Osteoblast (primary cell): ENCODE measurements at regions not wholly inside any gene's neighbourhood (a gene's known extent, or its start where the extent isn't known, plus 50 kb on each side); places are given as distances from the start of the nearest gene placed in this dataset.

ENCODE experiments used
- DNase-seq: peaks from one replicate; pipeline ENCODE4 v3.0.0; 2011; ENCODE audit warnings: low spot score, mixed read lengths; ENCODE audit not compliant: insufficient read length; ENCODE audit errors: missing footprints
- H2AFZ ChIP-seq: 2 replicates; pipeline ENCODE4 v1.6.0; 2011; ENCODE audit warnings: mild to moderate bottlenecking, low read length
- H3K27ac ChIP-seq: 2 replicates; pipeline ENCODE4 v1.5.1; 2011; ENCODE audit warnings: mild to moderate bottlenecking, low read depth, low read length, moderate library complexity
- H3K27me3 ChIP-seq: 2 replicates; pipeline ENCODE4 v1.6.0; 2012; ENCODE audit warnings: mild to moderate bottlenecking, control low read depth, inconsistent platforms, low read length, moderate library complexity; ENCODE audit not compliant: insufficient read depth
- H3K36me3 ChIP-seq: 2 replicates; pipeline ENCODE4 v1.5.1; 2011; ENCODE audit warnings: mild to moderate bottlenecking, low read length, control low read depth, moderate library complexity; ENCODE audit not compliant: insufficient read depth
- H3K4me1 ChIP-seq: 2 replicates; pipeline ENCODE4 v1.5.1; 2011; ENCODE audit warnings: mild to moderate bottlenecking, low read length, control low read depth, moderate library complexity; ENCODE audit not compliant: insufficient read depth
- H3K4me2 ChIP-seq: 2 replicates; pipeline ENCODE4 v1.6.0; 2011; ENCODE audit warnings: mild to moderate bottlenecking, low read length; ENCODE audit not compliant: insufficient read depth
- H3K4me3 ChIP-seq: fragments of 200-600 bp; sonication (generic); 3 replicates; pipeline ENCODE4 v1.5.1; 2012; ENCODE audit warnings: mild to moderate bottlenecking, low read length, inconsistent platforms; ENCODE audit not compliant: insufficient read depth
- H3K79me2 ChIP-seq: 2 replicates; pipeline ENCODE4 v1.6.0; 2012; ENCODE audit warnings: mild to moderate bottlenecking, low read length, control low read depth, inconsistent platforms; ENCODE audit not compliant: insufficient read depth
- H3K9me3 ChIP-seq: 2 replicates; pipeline ENCODE4 v1.5.1; 2011; ENCODE audit warnings: low read depth, low read length, control low read depth
- H4K20me1 ChIP-seq: 2 replicates; pipeline ENCODE4 v1.6.0; 2012; ENCODE audit warnings: mild to moderate bottlenecking, low read length, control low read depth; ENCODE audit not compliant: insufficient read depth
- CTCF ChIP-seq: IDR thresholded peaks from 2 replicates; pipeline ENCODE4 v1.5.1; 2011; ENCODE audit warnings: mild to moderate bottlenecking, low read depth, low read length, moderate library complexity; ENCODE audit errors: extremely low read depth

- Histone ChIP-seq H3K79me2 (no peaks in the 10 kb centered on the region), H3K27ac (peak overlapping the region; percentile 94), H4K20me1 (no peaks in the 10 kb centered on the region), H3K4me2 (peak overlapping the region; percentile 77), H3K4me3 (no peak overlapping the region), H3K27me3 (peaks cover 7% of the 10 kb centered on the region), H2AFZ (no peak overlapping the region), H3K36me3 (no peaks in the 10 kb centered on the region), H3K4me1 (peaks cover 36% of the 10 kb centered on the region), H3K9me3 (no peaks in the 10 kb centered on the region)
- TF ChIP-seq CTCF, result no peak
- no peak for DNase-seq
Observed at GRCh38 chr1:117696561-117696960, 90.7 kb downstream of the TENT5C start.

DNA sequence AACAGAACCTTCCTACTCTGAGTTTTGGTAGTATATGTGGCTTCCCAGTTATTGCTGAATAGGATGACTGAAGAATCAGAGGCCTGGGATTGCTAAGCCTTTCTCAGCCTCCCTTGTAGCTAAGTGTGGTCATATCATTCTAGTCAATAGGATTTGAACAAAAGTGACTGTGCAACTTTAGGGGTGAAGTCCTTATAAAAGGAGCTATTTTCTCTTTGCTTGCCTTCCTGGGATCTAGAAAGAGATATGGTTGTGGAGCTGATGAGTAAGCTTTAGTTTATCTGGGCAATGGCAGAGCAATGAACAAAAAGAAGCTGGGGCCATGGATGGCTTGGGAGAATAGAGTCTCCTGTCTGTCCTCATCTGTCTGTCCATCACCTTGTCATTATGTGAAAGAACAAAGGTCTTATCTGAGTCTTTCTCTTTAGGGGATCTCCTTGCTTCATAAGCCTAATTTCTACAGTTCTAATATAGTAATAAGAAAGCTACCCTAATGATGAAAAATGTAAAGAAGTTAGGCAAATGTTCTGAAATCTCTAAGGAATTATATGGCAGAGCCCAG, 91.5 kb downstream of the TENT5C start:
- no peaks in the 10 kb centered on the region for H4K20me1 ChIP-seq
- peak overlapping the region; percentile 94 for H3K27ac ChIP-seq
- H3K4me2 ChIP-seq, result peak overlapping the region; percentile 77
- no peak overlapping the region for H2AFZ ChIP-seq
- no peaks in the 10 kb centered on the region for H3K79me2 ChIP-seq
- no peaks in the 10 kb centered on the region for H3K9me3 ChIP-seq
- no peaks in the 10 kb centered on the region for H3K36me3 ChIP-seq
- H3K4me3 ChIP-seq, result no peak overlapping the region
- no peak for TF ChIP-seq CTCF
- H3K4me1 ChIP-seq, result peaks cover 36% of the 10 kb centered on the region
- peaks cover 2% of the 10 kb centered on the region for H3K27me3 ChIP-seq
- no peak for DNase-seq

- no peak for DNase-seq
- no peak overlapping the region for H2AFZ ChIP-seq
- no peaks in the 10 kb centered on the region for H4K20me1 ChIP-seq
- H3K4me1 ChIP-seq, result peaks cover 36% of the 10 kb centered on the region
- no peak overlapping the region for H3K27ac ChIP-seq
- no peak overlapping the region for H3K4me3 ChIP-seq
- H3K9me3 ChIP-seq, result no peaks in the 10 kb centered on the region
- H3K79me2 ChIP-seq, result no peaks in the 10 kb centered on the region
- H3K27me3 ChIP-seq, result no peaks in the 10 kb centered on the region
- no peaks in the 10 kb centered on the region for H3K36me3 ChIP-seq
- no peak for TF ChIP-seq CTCF
- H3K4me2 ChIP-seq, result no peak overlapping the region
Observed at GRCh38 chr1:117698398-117699160, 92.7 kb downstream of the TENT5C start.

DNA sequence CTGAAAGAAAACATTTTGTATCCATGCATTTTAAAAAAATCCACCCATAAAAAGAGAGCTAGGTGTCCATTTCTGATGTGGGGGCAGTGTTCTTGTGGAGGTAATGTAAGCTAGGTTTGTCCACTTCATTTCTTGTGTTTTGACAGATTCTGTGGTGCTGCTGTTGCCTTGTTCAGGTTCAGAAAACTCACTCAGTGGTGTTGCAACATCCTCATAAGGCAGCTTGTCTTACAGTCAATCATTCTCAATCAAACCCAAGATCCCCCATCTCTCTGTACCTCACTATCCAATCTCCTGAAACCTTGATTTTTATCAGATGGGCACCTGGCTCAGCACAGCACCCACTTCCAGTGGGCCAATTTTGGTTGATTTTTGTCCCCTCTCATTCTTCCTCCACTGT, 94.1 kb downstream of the TENT5C start:
- no peaks in the 10 kb centered on the region for H3K36me3 ChIP-seq
- H3K27me3 ChIP-seq, result no peaks in the 10 kb centered on the region
- DNase-seq, result no peak
- no peak overlapping the region for H3K4me2 ChIP-seq
- H2AFZ ChIP-seq, result no peak overlapping the region
- H4K20me1 ChIP-seq, result no peaks in the 10 kb centered on the region
- no peaks in the 10 kb centered on the region for H3K9me3 ChIP-seq
- H3K4me3 ChIP-seq, result no peak overlapping the region
- no peaks in the 10 kb centered on the region for H3K79me2 ChIP-seq
- no peak overlapping the region for H3K27ac ChIP-seq
- TF ChIP-seq CTCF, result no peak
- peaks cover 36% of the 10 kb centered on the region for H3K4me1 ChIP-seq
